Erythroblast (primary cell): ENCODE measurements at regions not wholly inside any gene's neighbourhood (a gene's known extent, or its start where the extent isn't known, plus 50 kb on each side); places are given as distances from the start of the nearest gene placed in this dataset.

ENCODE experiments used
- DNase-seq, 2 experiments: peaks; one replicate each; lab custom pipeline; 2025; lab: John Stamatoyannopoulos, UW
- GATA1 ChIP-seq: IDR thresholded peaks from 2 replicates; pipeline ENCODE4 v1.6.1; 2011; ENCODE audit warnings: low read depth, mild to moderate bottlenecking, control low read depth, low read length, moderate library complexity
- POLR2A ChIP-seq: IDR thresholded peaks from 2 replicates; pipeline ENCODE4 v1.6.1; 2011; ENCODE audit warnings: mild to moderate bottlenecking, low read length

DNA sequence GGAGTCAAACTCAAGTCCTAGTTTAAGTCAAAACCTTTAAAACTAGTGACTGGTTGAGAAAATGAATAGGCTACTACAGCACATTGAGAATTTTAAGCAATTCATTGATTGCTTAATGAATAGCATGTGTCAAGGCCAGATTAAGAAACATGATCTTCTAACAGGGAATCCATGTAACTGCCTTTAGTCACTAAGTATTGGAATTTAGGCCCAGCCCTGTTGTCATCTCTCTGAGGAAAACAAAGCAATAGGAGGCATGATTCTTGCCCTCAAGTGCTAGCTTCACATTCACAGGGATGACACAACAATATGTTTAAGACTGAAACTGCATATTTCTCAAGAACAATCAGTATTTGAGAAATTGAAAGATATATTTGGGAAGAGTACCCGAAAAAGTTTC, 70.0 kb upstream of the PTGS2 start:
- no peak for TF ChIP-seq GATA1

DNA sequence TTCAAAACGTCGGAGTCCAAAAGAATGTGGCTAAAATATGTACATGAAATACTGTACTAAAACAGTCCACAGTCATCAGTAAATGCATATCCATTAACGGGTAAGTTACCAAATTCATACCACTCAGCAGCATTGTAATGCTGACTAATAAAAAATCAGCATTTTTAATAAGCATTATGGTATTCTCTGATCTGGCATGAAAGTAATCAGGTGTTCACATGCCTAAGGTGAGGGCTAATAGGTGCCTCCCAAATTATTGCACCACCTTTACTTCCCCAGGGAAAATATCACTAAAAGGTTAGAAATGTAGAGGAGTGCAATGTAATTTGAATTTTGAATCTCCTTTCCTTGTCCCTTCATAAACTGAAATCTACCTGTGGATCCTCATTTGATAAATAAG, 69.6 kb upstream of the PTGS2 start:
- DNase-seq = no peak
- TF ChIP-seq GATA1 = no peak

More for the DNA sequence above, 70.0 kb upstream of the PTGS2 start:
- DNase-seq = no peak

DNA sequence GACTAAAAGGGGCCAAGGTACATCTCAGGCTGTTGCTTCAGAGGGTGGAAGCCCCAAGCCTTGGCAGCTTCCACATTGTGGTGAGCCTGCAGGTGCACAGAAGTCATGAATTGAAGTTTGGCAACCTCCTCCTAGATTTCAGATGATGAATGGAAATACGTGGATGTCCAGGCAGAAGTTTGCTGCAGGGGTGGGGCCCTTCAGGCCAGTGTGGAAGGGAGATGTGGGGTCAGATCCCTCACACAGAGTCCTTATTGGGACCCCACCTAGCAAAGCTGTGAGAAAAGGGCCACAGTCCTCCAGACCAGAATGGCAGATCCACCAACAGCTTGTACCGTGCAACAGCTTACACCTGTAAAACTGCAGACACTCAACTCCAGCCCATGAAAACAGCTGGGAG, 67.4 kb upstream of the PTGS2 start:
- TF ChIP-seq POLR2A = no peak
- TF ChIP-seq GATA1 = no peak
- no peak for DNase-seq

DNA sequence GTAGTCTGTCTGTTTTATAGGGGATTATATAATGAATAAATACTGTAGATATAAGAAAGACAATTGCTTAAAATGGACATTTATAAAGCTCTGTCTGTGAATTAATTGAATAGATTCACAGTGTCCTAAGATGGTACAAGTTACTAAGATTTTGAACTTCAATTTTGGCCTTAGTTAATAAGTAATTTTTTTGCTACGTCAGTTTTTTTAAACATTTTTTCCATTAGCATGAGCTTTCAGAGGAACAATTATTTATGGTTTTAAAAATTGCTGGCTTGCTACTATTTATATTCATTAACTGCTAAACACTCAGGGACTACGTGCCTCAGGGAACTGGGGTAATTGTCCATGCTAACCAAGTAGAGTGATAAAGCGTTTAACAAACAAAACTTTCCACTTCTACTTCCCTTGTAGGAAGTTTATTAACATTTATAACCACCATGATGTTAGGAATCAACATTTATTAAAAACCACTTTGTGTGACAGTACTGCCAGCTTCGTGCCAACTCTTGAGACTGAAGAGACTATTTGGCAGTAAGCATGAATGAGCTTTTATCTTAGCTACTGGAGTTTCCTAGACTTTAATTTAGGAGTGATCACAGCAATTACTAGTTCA, 65.4 kb upstream of the PTGS2 start:
- DNase-seq = no peak
- TF ChIP-seq GATA1 (no peak), POLR2A (no peak)

DNA sequence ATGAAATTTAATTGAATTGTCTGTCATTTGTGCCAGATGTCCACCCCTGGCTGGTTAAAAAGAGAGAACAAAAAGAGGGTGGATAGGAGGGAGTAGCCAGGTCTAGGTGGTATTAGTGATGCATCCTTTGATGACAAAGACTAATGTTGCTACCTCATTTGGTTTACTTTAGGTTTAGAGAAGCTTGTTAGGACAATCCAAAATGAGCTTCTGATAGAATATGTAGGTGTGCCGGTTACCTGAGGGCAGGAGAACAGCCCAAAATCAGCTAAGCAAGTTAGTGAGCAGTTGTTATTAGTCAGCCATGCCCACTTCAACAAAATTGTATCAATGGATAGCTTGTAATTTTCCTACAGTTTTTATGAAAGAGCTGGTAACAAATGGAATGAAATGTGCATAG, 61.4 kb upstream of the PTGS2 start:
- DNase-seq = no peak
- TF ChIP-seq POLR2A (no peak), GATA1 (no peak)

DNA sequence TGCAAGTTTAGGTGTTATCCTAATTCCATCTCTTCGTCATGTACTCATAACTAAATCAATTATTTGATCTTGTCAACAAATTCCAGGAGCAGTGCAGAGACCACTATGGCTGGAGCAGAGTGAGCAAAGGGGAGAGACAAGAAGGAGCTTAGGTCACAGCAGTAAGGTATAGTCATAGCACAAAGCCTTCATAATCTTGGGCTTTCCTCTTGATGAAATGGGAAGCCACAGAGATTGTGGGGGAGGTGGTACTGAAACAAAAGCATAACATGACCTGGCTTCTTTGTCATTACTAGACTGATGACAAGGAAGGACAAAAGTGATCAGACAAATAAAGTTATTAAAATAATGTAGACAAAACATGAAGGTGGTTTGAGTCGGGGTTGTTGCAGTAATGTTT, 60.1 kb upstream of the PTGS2 start:
- TF ChIP-seq POLR2A (no peak), GATA1 (no peak)
- DNase-seq = no peak

DNA sequence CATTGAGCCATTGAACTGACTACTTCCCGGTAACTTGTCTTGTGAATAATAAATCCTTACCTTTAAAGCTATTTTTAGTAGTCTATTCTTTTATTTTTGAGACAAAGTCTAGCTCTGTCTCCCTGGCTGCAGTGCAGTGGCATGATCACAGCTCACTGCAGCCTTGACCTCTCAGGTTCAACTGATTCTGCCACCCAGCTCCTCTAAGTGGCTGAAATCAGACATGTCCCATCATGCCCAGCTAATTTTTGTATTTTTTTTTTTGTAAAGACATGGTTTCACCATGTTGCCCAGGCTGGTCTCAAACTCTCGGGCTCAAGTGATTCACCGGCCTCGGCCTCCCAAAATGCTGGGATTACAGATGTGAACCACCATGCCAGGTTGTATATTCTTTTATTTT, 59.3 kb upstream of the PTGS2 start:
- DNase-seq = no peak
- TF ChIP-seq GATA1 = no peak
- no peak for TF ChIP-seq POLR2A

DNA sequence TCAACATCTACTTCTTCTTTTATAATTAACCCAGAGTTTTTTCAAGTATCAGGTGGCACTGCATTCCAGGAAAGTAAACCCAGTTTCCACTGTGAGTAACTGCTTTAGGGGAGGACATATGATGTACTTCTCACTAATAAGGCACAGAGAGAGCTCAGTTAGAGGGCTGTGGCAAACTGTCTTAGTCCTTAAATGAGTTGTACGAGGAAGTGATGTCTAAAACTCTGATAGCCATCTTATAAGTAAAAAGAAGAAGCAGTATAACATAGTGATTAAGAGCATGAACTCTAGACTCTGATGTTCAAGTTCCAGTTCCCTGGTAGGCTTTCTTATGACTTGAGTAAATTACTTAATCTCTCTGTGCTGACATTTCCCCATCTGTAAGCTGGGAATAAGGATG, 58.7 kb upstream of the PTGS2 start:
- DNase-seq = no peak
- no peak for TF ChIP-seq GATA1

DNA sequence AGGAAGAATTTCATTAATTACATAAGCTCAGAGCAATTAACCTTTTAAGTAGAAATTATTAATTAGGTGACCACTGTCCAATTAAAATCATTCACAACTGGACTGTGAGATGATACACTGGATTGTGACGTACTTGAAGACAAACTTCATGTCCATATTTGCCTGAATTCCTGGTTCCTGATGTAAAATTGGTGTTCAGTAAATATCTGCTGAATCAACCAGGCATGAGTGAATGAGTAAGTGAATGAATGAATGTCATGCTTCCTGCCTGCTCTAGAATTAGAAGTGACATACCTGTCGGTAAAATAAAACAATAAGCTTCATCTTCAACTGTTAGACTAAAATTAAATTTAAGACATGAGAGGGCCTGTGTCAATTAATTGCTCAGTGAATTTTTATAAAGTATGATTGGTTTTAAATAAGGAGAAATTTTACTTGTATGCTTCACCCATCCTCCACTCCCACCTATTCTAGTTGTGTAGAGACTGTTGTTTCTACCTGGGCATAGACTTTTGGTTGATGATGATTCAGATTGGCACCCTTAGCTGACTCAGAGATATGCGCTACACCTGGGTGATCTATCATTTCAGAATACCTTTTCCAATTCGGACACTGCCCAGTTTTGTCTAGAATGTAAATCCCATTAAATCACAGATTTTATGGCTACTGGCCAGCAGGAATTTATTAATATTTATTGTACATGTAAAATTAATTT, 56.9 kb upstream of the PTGS2 start:
- TF ChIP-seq GATA1 (no peak), POLR2A (no peak)
- no peak for DNase-seq

DNA sequence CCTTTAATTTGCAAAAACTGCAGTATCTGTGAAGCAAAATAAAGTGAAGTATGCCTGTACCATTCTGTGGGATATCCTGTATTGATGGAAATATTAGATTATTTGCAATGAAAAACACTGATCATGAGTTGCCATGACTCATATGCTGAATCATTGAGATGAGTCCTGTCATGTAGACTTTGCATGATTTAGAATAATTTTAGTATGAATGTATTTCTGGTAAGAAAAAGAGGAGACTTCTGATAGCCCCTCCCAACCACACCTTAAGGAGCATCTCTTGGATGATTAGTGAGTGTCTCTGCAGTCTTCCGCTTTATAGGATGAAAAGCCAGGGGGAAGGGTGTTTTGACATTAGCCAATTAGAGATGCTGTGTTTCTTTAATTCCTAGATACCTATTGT, 55.2 kb upstream of the PTGS2 start:
- DNase-seq = peak in 1 of 2 experiments; percentile 6
- no peak for TF ChIP-seq GATA1
- no peak for TF ChIP-seq POLR2A

DNA sequence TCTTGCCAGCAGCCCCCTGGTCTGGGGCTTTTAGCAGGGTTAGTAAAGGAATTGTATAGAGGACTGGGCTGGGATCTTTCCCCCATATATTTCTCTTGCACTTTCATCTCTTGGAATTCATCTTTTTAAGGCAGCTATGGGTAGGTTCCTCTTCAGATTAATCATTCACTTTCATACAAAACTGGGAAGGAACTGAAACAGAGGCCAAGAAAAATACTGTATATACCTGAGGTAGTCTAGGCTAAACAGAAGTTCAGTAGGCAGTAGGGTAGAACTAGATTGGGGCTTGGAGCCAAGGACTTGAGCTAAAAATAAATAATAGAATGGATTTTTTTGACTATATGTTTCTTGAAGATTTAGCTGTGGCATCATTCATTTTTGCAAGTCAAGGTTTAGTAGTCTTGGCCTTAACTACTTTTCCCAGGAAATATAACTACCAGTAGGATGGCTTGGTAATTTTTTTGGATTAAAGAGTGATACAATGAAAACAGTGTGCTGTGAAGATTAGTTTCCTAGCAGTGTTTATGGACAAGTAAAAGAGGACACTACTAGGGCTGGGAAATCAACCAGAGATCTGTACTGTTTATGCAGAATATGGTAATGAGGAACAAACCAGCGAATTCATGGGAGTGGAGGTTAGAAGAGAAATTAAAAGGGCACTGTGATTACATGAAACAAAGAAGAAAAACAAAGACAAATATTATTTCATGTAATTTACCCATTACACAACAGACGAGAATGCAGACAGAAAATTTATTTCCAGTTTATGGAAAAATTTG, 50.9 kb upstream of the PTGS2 start:
- TF ChIP-seq POLR2A (no peak), GATA1 (no peak)
- DNase-seq = no peak
